H1 (cell line): ENCODE measurements at regions not wholly inside any gene's neighbourhood (a gene's known extent, or its start where the extent isn't known, plus 50 kb on each side); places are given as distances from the start of the nearest gene placed in this dataset.

Experiments used
- CTCF ChIA-PET: fragments of 300-600 bp; sonication (Branson Sonifier 250); formaldehyde crosslinking; loops from one replicate; lab custom pipeline; 2021; ENCODE audit not compliant: partially characterized antibody; lab: Charles Lee
- POLR2A ChIA-PET: fragments of 300-600 bp; sonication (Branson Sonifier 250); formaldehyde crosslinking; loops from one replicate; lab custom pipeline; 2021; ENCODE audit warnings: inconsistent platforms; ENCODE audit not compliant: partially characterized antibody; lab: Charles Lee
- DNase-seq, 2 experiments: peaks; one replicate each; pipeline versions ENCODE4 v3.0.0 to v3.0.0-alpha.2; 2010 to 2022; ENCODE audit warnings: low spot score in 2 of 2, low read depth in 1 of 2, mixed read lengths in 1 of 2
- FAIRE-seq: peaks from 2 replicates; lab custom pipeline; 2011; peaks lifted over from hg19 to GRCh38; lab: Jason Lieb, UNC
- H2AFZ ChIP-seq: 2 replicates; pipeline ENCODE4 v1.8.1; 2012; ENCODE audit warnings: low read length, inconsistent platforms
- H2AK5ac ChIP-seq: 2 replicates; pipeline ENCODE4 v1.6.1; 2013; ENCODE audit warnings: low read depth, low read length
- H2BK120ac ChIP-seq: replicated peaks from 2 replicates; pipeline ENCODE3; 2013; ENCODE audit warnings: low read depth, low read length, inconsistent platforms
- H2BK12ac ChIP-seq: 2 replicates; pipeline ENCODE4 v1.6.1; 2013; ENCODE audit warnings: low read depth, low read length
- H2BK15ac ChIP-seq: 2 replicates; pipeline ENCODE4 v1.6.1; 2013; ENCODE audit warnings: low read length
- H2BK20ac ChIP-seq: 2 replicates; pipeline ENCODE4 v1.6.1; 2013; ENCODE audit warnings: low read length
- H2BK5ac ChIP-seq: 2 replicates; pipeline ENCODE4 v1.6.1; 2013; ENCODE audit warnings: low read depth, low read length
- H3K14ac ChIP-seq: 2 replicates; pipeline ENCODE4 v1.6.1; 2013; ENCODE audit warnings: inconsistent platforms; ENCODE audit not compliant: insufficient read length
- H3K18ac ChIP-seq: 2 replicates; pipeline ENCODE4 v1.6.1; 2013; ENCODE audit warnings: low read length; ENCODE audit errors: extremely low read depth
- H3K23ac ChIP-seq: 2 replicates; pipeline ENCODE4 v1.6.1; 2013; ENCODE audit warnings: inconsistent platforms; ENCODE audit not compliant: insufficient read length
- H3K23me2 ChIP-seq: 2 replicates; pipeline ENCODE4 v1.6.1; 2013; ENCODE audit warnings: low read depth, low read length
- H3K27ac ChIP-seq: 2 replicates; pipeline ENCODE4 v1.6.1; 2011; ENCODE audit warnings: low read depth, low read length, inconsistent platforms
- H3K27me3 ChIP-seq, 4 experiments: replicated peaks in 1 of 4; 1 replicate in 1 of 4; 2 replicates in 3 of 4; pipeline versions ENCODE4 v1.6.1 to v1.8.1; 2011 to 2013; ENCODE audit warnings: low read length in 3 of 4, mild to moderate bottlenecking in 3 of 4, inconsistent platforms in 2 of 4, mixed read lengths in 2 of 4, moderate library complexity in 1 of 4; ENCODE audit not compliant: control insufficient read depth in 3 of 4, insufficient read depth in 3 of 4; ENCODE audit errors: extremely low read depth in 1 of 4
- H3K36me3 ChIP-seq, 4 experiments: 2 replicates each; pipeline versions ENCODE4 v1.6.1 to v1.8.1; 2011 to 2013; ENCODE audit warnings: mild to moderate bottlenecking in 4 of 4, low read length in 3 of 4, moderate library complexity in 2 of 4, control low read depth in 1 of 4, inconsistent platforms in 1 of 4; ENCODE audit not compliant: insufficient read depth in 4 of 4, control insufficient read depth in 2 of 4
- H3K4ac ChIP-seq: replicated peaks from 2 replicates; pipeline ENCODE3; 2013; ENCODE audit warnings: low read length, low read depth, mixed read lengths, inconsistent platforms; ENCODE audit not compliant: insufficient read length
- H3K4me1 ChIP-seq, 4 experiments: replicated peaks in 1 of 4; 1 replicate in 1 of 4; 2 replicates in 3 of 4; pipeline versions ENCODE4 v1.6.1 to v1.8.1; 2011 to 2013; ENCODE audit warnings: low read length in 3 of 4, inconsistent platforms in 2 of 4, mixed read lengths in 1 of 4; ENCODE audit not compliant: insufficient read depth in 4 of 4, control insufficient read depth in 3 of 4
- H3K4me2 ChIP-seq, 2 experiments: 2 replicates each; pipeline versions ENCODE4 v1.6.1 to v1.8.1; 2011 to 2013; ENCODE audit warnings: low read depth in 2 of 2, low read length in 2 of 2, control low read depth in 1 of 2, inconsistent platforms in 1 of 2, mild to moderate bottlenecking in 1 of 2; ENCODE audit not compliant: insufficient read depth in 1 of 2
- H3K4me3 ChIP-seq, 4 experiments: fragments of 200-600, 300-600 bp in 1 of 4; sonication (generic), shearing (Covaris generic), sonication (Bioruptor Twin) in 1 of 4; 2 replicates each; pipeline versions ENCODE4 v1.5.1 to v1.8.1; 2011 to 2016; ENCODE audit warnings: low read length in 4 of 4, low read depth in 3 of 4, control low read depth in 2 of 4, inconsistent platforms in 2 of 4, mild to moderate bottlenecking in 2 of 4, mixed read lengths in 1 of 4, moderate library complexity in 1 of 4; ENCODE audit not compliant: insufficient read depth in 2 of 4; ENCODE audit errors: extremely low read depth in 1 of 4
- H3K56ac ChIP-seq: replicated peaks from 2 replicates; pipeline ENCODE3; 2013; ENCODE audit warnings: low read depth, mild to moderate bottlenecking, mixed read lengths, low read length, inconsistent platforms; ENCODE audit not compliant: insufficient read length
- H3K79me1 ChIP-seq: 2 replicates; pipeline ENCODE4 v1.6.1; 2013; ENCODE audit warnings: low read depth, low read length, control low read depth
- H3K79me2 ChIP-seq, 2 experiments: 2 replicates each; pipeline versions ENCODE4 v1.6.1 to v1.8.1; 2012 to 2013; ENCODE audit warnings: low read length in 2 of 2, mild to moderate bottlenecking in 2 of 2, inconsistent platforms in 1 of 2; ENCODE audit not compliant: insufficient read depth in 2 of 2, control insufficient read depth in 1 of 2
- H3K9ac ChIP-seq, 4 experiments: replicated peaks in 1 of 4; 1 replicate in 1 of 4; 2 replicates in 3 of 4; pipeline versions ENCODE4 v1.6.1 to v1.8.1; 2011 to 2013; ENCODE audit warnings: low read depth in 3 of 4, low read length in 3 of 4, control low read depth in 2 of 4, mild to moderate bottlenecking in 2 of 4, moderate library complexity in 2 of 4, inconsistent platforms in 1 of 4; ENCODE audit errors: extremely low read depth in 1 of 4
- H3K9me3 ChIP-seq, 2 experiments: 2 replicates each; pipeline versions ENCODE4 v1.6.1 to v1.8.1; 2012 to 2013; ENCODE audit warnings: mild to moderate bottlenecking in 2 of 2, moderate library complexity in 2 of 2, control low read depth in 1 of 2, inconsistent platforms in 1 of 2, low read depth in 1 of 2, low read length in 1 of 2, mixed read lengths in 1 of 2; ENCODE audit not compliant: insufficient read depth in 2 of 2
- H4K20me1 ChIP-seq, 2 experiments: replicated peaks in 1 of 2; 2 replicates each; pipeline versions ENCODE3 to v1.8.1; 2011 to 2013; ENCODE audit warnings: inconsistent platforms in 2 of 2, low read length in 2 of 2, mild to moderate bottlenecking in 1 of 2; ENCODE audit not compliant: insufficient read depth in 2 of 2, control insufficient read depth in 1 of 2
- H4K5ac ChIP-seq: 2 replicates; pipeline ENCODE4 v1.6.1; 2013; ENCODE audit warnings: low read length, low read depth, mixed read lengths, inconsistent platforms; ENCODE audit not compliant: insufficient read length
- H4K8ac ChIP-seq: 2 replicates; pipeline ENCODE4 v1.8.0; 2013; ENCODE audit warnings: mild to moderate bottlenecking, moderate library complexity, low read length, inconsistent platforms; ENCODE audit not compliant: insufficient read depth; ENCODE audit errors: extremely low read depth
- H4K91ac ChIP-seq: replicated peaks from 2 replicates; pipeline ENCODE3; 2013; ENCODE audit warnings: low read length, mixed read lengths, inconsistent platforms; ENCODE audit not compliant: insufficient read length
- BACH1 ChIP-seq: IDR thresholded peaks from 2 replicates; pipeline ENCODE4 v1.6.1; 2012; ENCODE audit warnings: low read length, improper control_type of control experiment
- EGR1 ChIP-seq: IDR thresholded peaks from 2 replicates; pipeline ENCODE4 v1.6.1; 2011; ENCODE audit warnings: low read depth, low read length, borderline replicate concordance
- FOSL1 ChIP-seq: IDR thresholded peaks from 2 replicates; pipeline ENCODE4 v1.6.1; 2011; ENCODE audit warnings: mild to moderate bottlenecking, low read depth, low read length, moderate library complexity; ENCODE audit not compliant: insufficient read depth
- KDM4A ChIP-seq: IDR thresholded peaks from one replicate; pipeline ENCODE4 v1.7.1; 2012; ENCODE audit warnings: low read depth, mild to moderate bottlenecking, moderate library complexity, low read length, inconsistent platforms; ENCODE audit not compliant: severe bottlenecking
- SIX5 ChIP-seq: IDR thresholded peaks from 2 replicates; pipeline ENCODE4 v1.6.1; 2011; ENCODE audit warnings: mild to moderate bottlenecking, low read depth, low read length
- WGBS, 2 experiments: shearing (Covaris generic) in 1 of 2; methylation state at CpG; one replicate each; pipeline versions ENCODE4 v1.1.6 to v1.1.7; 2013 to 2015; ENCODE audit warnings: low lambda C conversion rate in 2 of 2, mixed read lengths in 2 of 2, inconsistent platforms in 1 of 2, low coverage in 1 of 2, missing lambda C conversion rate in 1 of 2; ENCODE audit not compliant: insufficient replicate concordance in 2 of 2, insufficient coverage in 1 of 2, insufficient read length in 1 of 2; ENCODE audit errors: extremely low coverage in 1 of 2, missing lambda C conversion rate in 1 of 2; 5-methylcytosine and 5-hydroxymethylcytosine counted together

GRCh38 chr11:127379686-127380085 is 379.1 kb upstream of the KIRREL3 start:
- Histone ChIP-seq H3K4me1 (no peaks in the 10 kb centered on the region), H3K27me3 (no peaks in the 10 kb centered on the region), H2BK5ac (no peak overlapping the region), H4K5ac (no peak overlapping the region), H2BK15ac (no peak overlapping the region), H3K23me2 (no peaks in the 10 kb centered on the region), H2BK20ac (no peak overlapping the region), H3K4me3 (no peak overlapping the region), H2AFZ (no peak overlapping the region), H3K79me1 (no peaks in the 10 kb centered on the region), H3K18ac (no peak overlapping the region), H2BK12ac (no peak overlapping the region), H3K27ac (no peak overlapping the region), H2BK120ac (no peak overlapping the region), H4K20me1 (no peaks in the 10 kb centered on the region), H4K8ac (no peak overlapping the region), H3K36me3 (no peaks in the 10 kb centered on the region), H3K79me2 (no peaks in the 10 kb centered on the region), H3K56ac (no peak overlapping the region), H3K4me2 (no peak overlapping the region), H3K23ac (no peak overlapping the region), H3K9ac (no peak overlapping the region), H3K9me3 (no peaks in the 10 kb centered on the region), H3K4ac (no peak overlapping the region), H3K14ac (no peak overlapping the region), H2AK5ac (no peak overlapping the region), H4K91ac (no peak overlapping the region)
- POLR2A ChIA-PET = no interaction called here
- DNase-seq (no peak), FAIRE-seq (no peak)
- CTCF ChIA-PET = no interaction called here
- 92% methylated on average over 2 of the region's 2 CpGs; no CpG with 5 or more reads in 1 of the 2 experiments for WGBS, 2 experiments
- TF ChIP-seq KDM4A (no peak), BACH1 (no peak), FOSL1 (no peak), SIX5 (no peak), EGR1 (no peak)
